ENCODE measurements at regions not wholly inside any gene's neighbourhood (a gene's known extent, or its start where the extent isn't known, plus 50 kb on each side); places are given as distances from the start of the nearest gene placed in this dataset.

DNA sequence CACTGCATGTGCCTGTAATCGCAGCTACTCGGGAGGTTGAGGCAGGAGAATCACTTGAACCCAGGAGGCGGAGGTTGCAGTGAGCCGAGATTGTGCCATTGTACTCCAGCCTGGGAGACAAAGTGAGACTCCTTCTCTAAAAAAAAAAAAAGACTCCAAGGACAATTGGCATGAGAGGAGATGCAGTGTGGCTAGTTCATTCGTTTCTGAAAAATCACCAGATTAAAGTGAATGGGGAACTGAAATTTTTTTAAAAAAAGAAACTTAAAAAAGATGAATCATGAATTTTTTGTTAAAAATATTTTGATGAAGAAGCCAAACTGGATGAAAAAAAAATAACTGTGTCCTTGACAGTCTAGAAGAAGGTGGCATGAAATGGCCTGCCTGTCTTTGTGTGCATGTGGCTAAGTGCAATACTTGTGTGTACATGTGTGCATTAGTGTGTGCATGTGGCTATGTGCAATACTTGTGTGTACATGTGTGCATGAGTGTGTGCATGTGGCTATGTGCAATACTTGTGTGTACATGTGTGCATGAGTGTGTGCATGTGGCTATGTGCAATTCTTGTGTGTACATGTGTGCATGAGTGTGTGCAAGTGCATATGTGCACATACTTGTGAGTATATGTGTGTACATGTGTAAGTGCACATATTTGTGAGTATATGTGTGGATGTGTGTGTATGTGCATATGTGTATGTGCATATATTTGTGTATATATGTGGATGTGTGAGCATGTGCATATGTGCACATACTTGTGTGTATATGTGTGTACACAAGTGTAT, 391.7 kb upstream of the KLF6 start:
- no peak overlapping the region for H3K27ac ChIP-seq
- TF ChIP-seq, protein P1, sequence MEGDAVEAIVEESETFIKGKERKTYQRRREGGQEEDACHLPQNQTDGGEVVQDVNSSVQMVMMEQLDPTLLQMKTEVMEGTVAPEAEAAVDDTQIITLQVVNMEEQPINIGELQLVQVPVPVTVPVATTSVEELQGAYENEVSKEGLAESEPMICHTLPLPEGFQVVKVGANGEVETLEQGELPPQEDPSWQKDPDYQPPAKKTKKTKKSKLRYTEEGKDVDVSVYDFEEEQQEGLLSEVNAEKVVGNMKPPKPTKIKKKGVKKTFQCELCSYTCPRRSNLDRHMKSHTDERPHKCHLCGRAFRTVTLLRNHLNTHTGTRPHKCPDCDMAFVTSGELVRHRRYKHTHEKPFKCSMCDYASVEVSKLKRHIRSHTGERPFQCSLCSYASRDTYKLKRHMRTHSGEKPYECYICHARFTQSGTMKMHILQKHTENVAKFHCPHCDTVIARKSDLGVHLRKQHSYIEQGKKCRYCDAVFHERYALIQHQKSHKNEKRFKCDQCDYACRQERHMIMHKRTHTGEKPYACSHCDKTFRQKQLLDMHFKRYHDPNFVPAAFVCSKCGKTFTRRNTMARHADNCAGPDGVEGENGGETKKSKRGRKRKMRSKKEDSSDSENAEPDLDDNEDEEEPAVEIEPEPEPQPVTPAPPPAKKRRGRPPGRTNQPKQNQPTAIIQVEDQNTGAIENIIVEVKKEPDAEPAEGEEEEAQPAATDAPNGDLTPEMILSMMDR (conservative IDR thresholded peaks at IDR 0.05): no peak

DNA sequence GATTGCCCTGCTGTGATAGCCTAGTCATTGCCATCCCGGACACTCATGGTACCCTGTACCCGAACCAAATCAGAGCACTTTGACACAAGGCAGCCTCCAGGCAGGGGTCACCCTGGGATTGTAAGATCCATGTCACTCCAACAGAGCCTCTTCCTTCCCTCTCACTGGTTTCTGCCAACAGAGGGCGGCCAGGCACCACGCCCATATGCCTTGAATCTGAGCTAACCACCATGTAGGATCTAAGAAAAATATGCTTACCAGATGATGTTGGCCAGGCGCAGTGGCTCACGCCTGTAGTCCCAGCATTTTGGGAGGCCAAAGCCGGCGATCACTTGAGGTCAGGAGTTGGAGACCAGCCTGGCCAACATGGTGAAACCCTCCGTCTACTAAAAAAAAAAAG, 389.2 kb upstream of the KLF6 start:
- TF ChIP-seq, protein P1 (conservative IDR thresholded peaks at IDR 0.05): peak; percentile 79
- H3K27ac ChIP-seq: no peak overlapping the region

- TF ChIP-seq, protein P1 (conservative IDR thresholded peaks at IDR 0.05): no peak
- H3K27ac ChIP-seq: no peak overlapping the region
Measured at GRCh38 chr10:4170633-4171314, 385.8 kb upstream of the KLF6 start.

- TF ChIP-seq, protein P1 (conservative IDR thresholded peaks at IDR 0.05): no peak
- H3K27ac ChIP-seq: no peak overlapping the region
Measured at GRCh38 chr10:4170181-4170580, 385.2 kb upstream of the KLF6 start.

DNA sequence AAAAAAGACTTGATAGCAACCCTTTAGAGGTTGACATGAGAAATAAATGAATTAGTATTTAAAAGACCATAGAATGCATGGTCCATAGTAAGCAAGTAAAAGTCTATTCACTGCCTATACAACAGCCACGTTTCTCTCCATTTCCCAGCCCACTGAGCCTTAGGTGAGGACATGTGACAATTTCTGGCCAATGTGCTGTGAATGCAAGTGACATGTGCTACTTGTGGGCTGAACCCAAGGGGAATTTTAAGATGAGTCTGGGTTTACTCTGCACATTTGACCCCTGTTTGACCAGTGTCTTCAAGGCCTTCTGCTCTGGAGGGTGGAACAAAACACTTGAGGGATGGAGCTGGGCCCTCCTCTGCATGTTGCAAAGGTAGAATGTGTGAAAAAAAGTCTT, 384.4 kb upstream of the KLF6 start:
- TF ChIP-seq, protein P1 (conservative IDR thresholded peaks at IDR 0.05): no peak
- H3K27ac ChIP-seq: no peak overlapping the region

DNA sequence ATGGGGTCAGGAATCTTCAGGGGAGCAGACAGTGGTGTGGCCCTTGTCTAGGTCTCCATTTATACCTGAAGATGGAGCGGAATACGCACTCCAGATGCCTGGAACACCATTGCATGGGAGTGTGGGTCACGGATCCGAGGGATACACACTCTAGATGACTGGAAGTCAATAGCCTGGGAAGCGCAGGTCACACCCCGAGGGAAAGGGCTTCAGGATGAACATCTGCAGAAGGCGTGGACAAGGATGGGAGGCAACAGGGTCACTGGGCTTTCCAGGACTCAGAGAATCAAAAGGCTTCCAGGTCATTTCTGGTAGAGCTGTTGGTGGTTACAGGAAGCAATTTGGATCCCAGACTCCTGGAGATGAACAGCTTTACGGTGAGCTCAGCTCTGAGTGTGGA, 382.2 kb upstream of the KLF6 start:
- no peak overlapping the region for H3K27ac ChIP-seq
- TF ChIP-seq, protein P1 (conservative IDR thresholded peaks at IDR 0.05): no peak

GRCh38 chr10:4162571-4163286, 377.7 kb upstream of the KLF6 start:
- no peak overlapping the region for H3K27ac ChIP-seq
- TF ChIP-seq, protein P1 (conservative IDR thresholded peaks at IDR 0.05): no peak

All from VCaP (cell line).